ENCODE measurements at regions not wholly inside any gene's neighbourhood (a gene's known extent, or its start where the extent isn't known, plus 50 kb on each side); places are given as distances from the start of the nearest gene placed in this dataset.

- no peaks in the 10 kb centered on the region for H3K9me3 ChIP-seq (replicated peaks; ENCODE audit: insufficient read depth, low read length)
- H3K4me2 ChIP-seq (ENCODE audit: low read depth, low read length): no peak overlapping the region
- no peak overlapping the region for H3K9ac ChIP-seq (ENCODE audit: low read length)
- H3K79me2 ChIP-seq (ENCODE audit: low read length): no peaks in the 10 kb centered on the region
- H3K9me2 ChIP-seq (replicated peaks; ENCODE audit: insufficient read depth, low read length): no peaks in the 10 kb centered on the region; the same call in 1 of the 2 replicates
- H3F3A ChIP-seq (ENCODE audit: insufficient read depth, low read length): no peaks in the 10 kb centered on the region
- no peak for DNase-seq
- H3K27ac ChIP-seq (ENCODE audit: low read length): no peak overlapping the region
- TF ChIP-seq, protein P1, sequence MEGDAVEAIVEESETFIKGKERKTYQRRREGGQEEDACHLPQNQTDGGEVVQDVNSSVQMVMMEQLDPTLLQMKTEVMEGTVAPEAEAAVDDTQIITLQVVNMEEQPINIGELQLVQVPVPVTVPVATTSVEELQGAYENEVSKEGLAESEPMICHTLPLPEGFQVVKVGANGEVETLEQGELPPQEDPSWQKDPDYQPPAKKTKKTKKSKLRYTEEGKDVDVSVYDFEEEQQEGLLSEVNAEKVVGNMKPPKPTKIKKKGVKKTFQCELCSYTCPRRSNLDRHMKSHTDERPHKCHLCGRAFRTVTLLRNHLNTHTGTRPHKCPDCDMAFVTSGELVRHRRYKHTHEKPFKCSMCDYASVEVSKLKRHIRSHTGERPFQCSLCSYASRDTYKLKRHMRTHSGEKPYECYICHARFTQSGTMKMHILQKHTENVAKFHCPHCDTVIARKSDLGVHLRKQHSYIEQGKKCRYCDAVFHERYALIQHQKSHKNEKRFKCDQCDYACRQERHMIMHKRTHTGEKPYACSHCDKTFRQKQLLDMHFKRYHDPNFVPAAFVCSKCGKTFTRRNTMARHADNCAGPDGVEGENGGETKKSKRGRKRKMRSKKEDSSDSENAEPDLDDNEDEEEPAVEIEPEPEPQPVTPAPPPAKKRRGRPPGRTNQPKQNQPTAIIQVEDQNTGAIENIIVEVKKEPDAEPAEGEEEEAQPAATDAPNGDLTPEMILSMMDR (IDR thresholded peaks at IDR 0.05; ENCODE audit: low read length): no peak
- no peak for TF ChIP-seq EZH2phosphoT487 (IDR thresholded peaks at IDR 0.05; ENCODE audit: low read length)
- TF ChIP-seq EZH2 (optimal IDR thresholded peaks at IDR 0.05; ENCODE audit: low read depth, low read length): no peak
- no peaks in the 10 kb centered on the region for H3K4me1 ChIP-seq (ENCODE audit: low read length)
- H4K20me1 ChIP-seq (ENCODE audit: insufficient read depth, low read length): no peaks in the 10 kb centered on the region
- no peak overlapping the region for H3K4me3 ChIP-seq (ENCODE audit: low read length)
- no peak overlapping the region for H2AFZ ChIP-seq (ENCODE audit: low read length)
- H3K36me3 ChIP-seq (replicated peaks; ENCODE audit: insufficient read depth, low read length): no peaks in the 10 kb centered on the region
- no peaks in the 10 kb centered on the region for H3K27me3 ChIP-seq (replicated peaks; ENCODE audit: insufficient read depth, low read length)
Observed at GRCh38 chr9:11559001-11559776, 946.4 kb upstream of the PTPRD start.

GRCh38 chr9:11577522-11577921 is 964.7 kb upstream of the PTPRD start:
- Histone ChIP-seq H3K9ac (ENCODE audit: low read length) (no peak overlapping the region), H3K79me2 (ENCODE audit: low read length) (no peaks in the 10 kb centered on the region), H3K9me2 (replicated peaks; ENCODE audit: insufficient read depth, low read length) (no peaks in the 10 kb centered on the region), H3F3A (ENCODE audit: insufficient read depth, low read length) (no peaks in the 10 kb centered on the region), H3K4me3 (ENCODE audit: low read length) (no peak overlapping the region), H3K9me3 (replicated peaks; ENCODE audit: insufficient read depth, low read length) (no peaks in the 10 kb centered on the region), H3K27me3 (replicated peaks; ENCODE audit: insufficient read depth, low read length) (no peaks in the 10 kb centered on the region), H3K36me3 (replicated peaks; ENCODE audit: insufficient read depth, low read length) (no peaks in the 10 kb centered on the region), H2AFZ (ENCODE audit: low read length) (no peak overlapping the region), H4K20me1 (ENCODE audit: insufficient read depth, low read length) (no peaks in the 10 kb centered on the region), H3K4me2 (ENCODE audit: low read depth, low read length) (no peak overlapping the region), H3K27ac (ENCODE audit: low read length) (no peak overlapping the region), H3K4me1 (ENCODE audit: low read length) (no peaks in the 10 kb centered on the region)
- no peak for DNase-seq
- TF ChIP-seq EZH2phosphoT487 (IDR thresholded peaks at IDR 0.05; ENCODE audit: low read length): no peak
- no peak for TF ChIP-seq EZH2 (optimal IDR thresholded peaks at IDR 0.05; ENCODE audit: low read depth, low read length)
- TF ChIP-seq, protein P1 (IDR thresholded peaks at IDR 0.05; ENCODE audit: low read length): no peak

GRCh38 chr9:11595756-11596155 is 983.0 kb upstream of the PTPRD start:
- Histone ChIP-seq H3K4me1 (ENCODE audit: low read length) (no peaks in the 10 kb centered on the region), H3K27ac (ENCODE audit: low read length) (no peak overlapping the region), H3K4me3 (ENCODE audit: low read length) (no peak overlapping the region), H3K9me2 (replicated peaks; ENCODE audit: insufficient read depth, low read length) (no peaks in the 10 kb centered on the region), H3K36me3 (replicated peaks; ENCODE audit: insufficient read depth, low read length) (no peaks in the 10 kb centered on the region), H3K79me2 (ENCODE audit: low read length) (no peaks in the 10 kb centered on the region), H3K9ac (ENCODE audit: low read length) (no peak overlapping the region), H4K20me1 (ENCODE audit: insufficient read depth, low read length) (no peaks in the 10 kb centered on the region), H3K4me2 (ENCODE audit: low read depth, low read length) (no peak overlapping the region), H3K27me3 (replicated peaks; ENCODE audit: insufficient read depth, low read length) (no peaks in the 10 kb centered on the region), H3K9me3 (replicated peaks; ENCODE audit: insufficient read depth, low read length) (no peaks in the 10 kb centered on the region), H2AFZ (ENCODE audit: low read length) (no peak overlapping the region), H3F3A (ENCODE audit: insufficient read depth, low read length) (no peaks in the 10 kb centered on the region)
- no peak for DNase-seq
- TF ChIP-seq, protein P1 (IDR thresholded peaks at IDR 0.05; ENCODE audit: low read length): no peak
- TF ChIP-seq EZH2 (optimal IDR thresholded peaks at IDR 0.05; ENCODE audit: low read depth, low read length): no peak
- no peak for TF ChIP-seq EZH2phosphoT487 (IDR thresholded peaks at IDR 0.05; ENCODE audit: low read length)

Measured in MM.1S (cell line).